ENCODE measurements at regions not wholly inside any gene's neighbourhood (a gene's known extent, or its start where the extent isn't known, plus 50 kb on each side); places are given as distances from the start of the nearest gene placed in this dataset.
"Not testable (repeated sequence)": the region's sequence is repeated elsewhere in the genome, so short reads cannot be mapped to it uniquely, and the experiment has no call there.

- DNase-seq = no peak
Observed at GRCh38 chr9:78882481-78882880, 585.6 kb downstream of the PSAT1 start.

DNA sequence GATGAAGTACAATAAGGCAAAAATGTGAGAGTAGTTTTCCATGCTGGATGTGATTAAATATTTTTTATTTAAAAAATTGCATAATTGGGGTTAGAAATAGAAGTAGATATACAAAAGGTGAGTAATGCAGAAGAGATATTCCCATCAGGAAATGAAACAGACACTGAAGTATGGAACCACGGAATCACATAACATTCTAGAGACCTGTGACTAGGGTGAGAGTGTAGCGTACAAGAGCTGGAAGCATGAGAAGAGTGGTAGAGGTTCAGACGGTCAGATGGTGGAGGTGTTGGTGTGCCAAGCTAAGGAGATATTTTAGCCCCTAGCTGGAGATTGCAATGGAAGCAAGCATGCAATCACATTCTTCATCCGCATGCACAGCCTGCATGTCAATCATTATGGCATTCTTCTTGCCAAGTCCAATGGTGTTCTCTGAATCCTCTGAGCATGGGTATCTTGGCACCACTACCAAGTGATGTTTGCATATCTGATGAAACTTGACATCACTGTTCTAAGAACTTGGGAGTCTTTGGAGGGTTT, 587.8 kb downstream of the PSAT1 start:
- DNase-seq = no peak

DNA sequence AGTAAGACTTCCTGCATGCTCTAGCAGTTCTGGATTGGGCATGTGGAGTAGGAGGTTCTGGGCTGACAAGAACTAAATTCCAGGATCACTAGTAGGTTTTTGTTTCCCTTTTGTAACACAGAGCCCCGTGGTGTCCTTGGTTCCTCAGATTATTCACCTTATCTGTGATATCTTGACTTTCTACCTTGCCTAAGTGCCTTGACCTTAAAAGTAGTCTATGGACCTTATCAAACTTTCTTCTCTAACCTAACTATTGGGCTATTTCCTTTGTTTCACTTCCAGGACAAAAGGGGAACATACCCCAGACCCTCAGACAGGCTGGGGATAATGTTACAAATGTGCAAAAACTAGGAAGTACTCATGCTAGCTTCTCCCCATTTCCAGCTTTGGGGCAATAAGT, 595.3 kb downstream of the PSAT1 start:
- no peak for DNase-seq

GRCh38 chr9:78892769-78893168, 595.8 kb downstream of the PSAT1 start:
- no peak for DNase-seq

DNA sequence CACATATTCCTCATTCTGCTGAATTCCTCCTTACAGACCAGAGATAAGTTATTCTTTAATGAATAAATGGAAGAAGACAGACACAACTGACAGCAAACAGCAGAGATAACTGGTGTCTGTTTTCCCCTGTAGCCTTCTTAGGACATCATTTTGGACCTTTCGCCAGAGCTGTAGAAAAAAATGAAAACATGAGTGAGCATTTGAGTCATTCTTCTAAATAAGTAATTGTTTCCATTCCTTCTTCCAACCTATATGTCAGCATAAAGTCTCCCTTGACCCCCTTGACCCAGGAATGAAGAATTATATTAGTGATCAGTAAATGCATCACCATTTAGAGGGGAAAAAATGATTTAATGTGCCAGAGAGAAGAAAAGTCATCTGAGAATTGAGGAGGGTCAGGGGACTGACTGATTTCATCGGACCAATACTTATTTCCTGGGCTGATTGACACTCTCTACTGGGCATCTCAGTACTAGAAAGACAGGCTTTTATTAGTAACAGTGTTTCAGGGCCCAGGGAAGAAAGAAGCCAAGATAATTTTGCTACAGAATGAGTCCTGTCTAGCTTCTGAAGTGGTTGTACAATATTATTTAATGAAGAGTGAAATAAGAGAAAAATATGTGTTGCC, 597.0 kb downstream of the PSAT1 start:
- no peak for DNase-seq

DNA sequence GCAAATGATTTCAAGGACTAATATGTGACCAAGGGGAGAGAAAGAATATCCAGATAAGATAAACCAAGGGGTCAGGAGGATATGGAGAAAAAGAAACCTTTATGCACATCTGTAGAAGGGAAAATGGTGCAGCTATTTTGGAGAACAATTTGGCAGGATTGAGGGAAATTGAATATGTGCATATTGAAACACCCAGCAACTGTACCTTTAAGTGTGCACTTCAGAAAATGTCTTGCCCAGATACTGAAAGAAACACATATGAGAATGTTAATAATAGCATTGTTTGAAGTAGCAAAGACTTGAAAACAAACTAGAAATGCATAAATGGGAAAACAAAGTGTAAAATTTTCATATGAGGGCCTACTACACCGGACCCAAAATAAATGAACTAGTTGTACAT, 599.6 kb downstream of the PSAT1 start:
- no peak for DNase-seq

DNA sequence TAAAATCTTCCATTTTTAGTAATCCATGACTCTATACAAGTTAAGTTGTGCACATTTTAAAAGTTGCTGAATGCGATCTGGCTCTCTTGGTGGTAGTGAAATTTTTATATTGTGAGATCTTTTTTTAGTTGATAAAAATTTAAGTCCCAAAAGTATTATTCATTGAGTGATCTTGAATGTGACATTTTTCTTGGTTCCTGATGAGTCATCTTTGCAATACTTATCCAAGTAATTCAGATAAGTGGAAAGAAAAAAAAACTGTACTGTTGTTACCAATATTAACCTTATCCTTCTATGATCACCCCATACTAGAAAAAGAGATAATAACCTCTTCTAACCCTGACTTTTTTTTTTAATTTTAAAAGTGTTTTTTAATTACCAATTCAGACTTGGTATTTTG, 601.3 kb downstream of the PSAT1 start:
- DNase-seq = no peak

DNA sequence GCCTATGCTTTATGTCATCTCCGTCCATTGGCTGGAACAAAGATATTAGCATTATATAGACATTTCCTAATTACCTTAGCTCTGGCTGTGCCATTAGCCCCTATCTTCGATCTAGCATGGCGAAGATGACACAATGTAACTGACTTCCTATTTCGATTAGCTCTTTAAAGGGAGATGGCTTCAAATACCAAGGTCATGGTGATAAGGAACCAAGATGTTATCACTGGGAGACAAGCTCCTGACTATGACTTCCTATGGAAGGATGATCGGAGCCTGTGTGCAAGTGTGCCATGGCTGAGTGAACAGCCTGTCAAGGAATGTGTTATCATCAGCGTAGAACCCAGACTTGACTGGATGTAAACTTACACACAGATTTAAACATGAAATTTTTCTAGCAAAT, 602.1 kb downstream of the PSAT1 start:
- DNase-seq = no peak

DNA sequence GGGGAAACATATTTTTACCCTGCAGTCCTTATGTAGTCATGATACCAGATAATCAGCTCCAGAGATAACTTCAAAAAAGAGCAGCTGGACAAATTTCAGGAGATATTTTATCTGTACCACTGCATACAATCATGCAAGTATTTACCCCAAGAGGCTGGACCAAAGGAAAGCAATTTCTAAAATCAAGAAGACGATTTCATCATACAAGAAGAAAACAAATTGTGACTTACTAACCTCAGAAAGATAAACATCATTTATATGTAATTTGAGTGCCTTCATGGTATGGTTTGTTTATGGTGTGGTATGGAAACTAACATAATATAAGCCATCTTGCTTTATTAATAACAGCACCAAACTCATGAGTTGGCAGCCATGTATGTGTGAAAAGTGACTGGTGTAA, 603.6 kb downstream of the PSAT1 start:
- no peak for DNase-seq

GRCh38 chr9:78902051-78902450, 605.1 kb downstream of the PSAT1 start:
- DNase-seq = no peak

- no peak for DNase-seq
Observed at GRCh38 chr9:78903581-78903980, 606.7 kb downstream of the PSAT1 start.

DNA sequence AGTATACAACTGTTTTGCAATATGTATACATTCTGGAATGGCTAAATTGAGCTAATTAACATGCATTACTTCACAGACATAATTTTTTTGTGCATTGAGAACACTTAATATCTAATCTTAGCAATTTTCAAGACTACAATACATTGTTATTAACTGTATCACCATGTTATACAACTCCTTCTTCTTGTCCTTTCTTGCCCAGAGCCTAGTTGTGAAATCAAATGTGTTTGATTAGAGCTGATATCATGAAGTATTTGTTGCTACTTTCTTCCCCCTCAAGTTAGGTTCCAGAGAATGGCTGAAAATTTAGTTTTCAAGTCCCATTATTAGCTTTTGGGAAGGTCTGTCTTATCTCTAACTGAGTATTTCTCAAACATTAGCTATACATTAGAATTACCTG, 607.8 kb downstream of the PSAT1 start:
- no peak for DNase-seq

DNA sequence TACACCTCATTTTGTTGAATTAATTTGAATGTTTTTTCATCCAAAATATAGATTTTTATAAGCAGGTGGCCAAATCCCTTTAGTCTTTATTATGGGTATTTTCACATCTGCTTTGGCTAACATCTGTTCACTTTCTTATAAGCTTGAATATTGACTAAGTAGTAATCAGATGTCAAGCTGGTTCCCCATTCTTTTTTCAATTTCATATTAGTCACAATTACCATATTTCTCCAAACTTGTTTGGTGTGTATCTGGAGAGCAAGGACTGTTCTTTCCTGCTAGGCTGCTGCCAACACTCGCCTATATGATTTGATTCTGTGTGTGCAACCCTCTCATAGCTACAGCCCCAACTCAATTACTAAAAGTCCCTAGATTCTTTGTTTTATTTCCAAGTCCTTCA, 608.5 kb downstream of the PSAT1 start:
- no peak for DNase-seq

DNA sequence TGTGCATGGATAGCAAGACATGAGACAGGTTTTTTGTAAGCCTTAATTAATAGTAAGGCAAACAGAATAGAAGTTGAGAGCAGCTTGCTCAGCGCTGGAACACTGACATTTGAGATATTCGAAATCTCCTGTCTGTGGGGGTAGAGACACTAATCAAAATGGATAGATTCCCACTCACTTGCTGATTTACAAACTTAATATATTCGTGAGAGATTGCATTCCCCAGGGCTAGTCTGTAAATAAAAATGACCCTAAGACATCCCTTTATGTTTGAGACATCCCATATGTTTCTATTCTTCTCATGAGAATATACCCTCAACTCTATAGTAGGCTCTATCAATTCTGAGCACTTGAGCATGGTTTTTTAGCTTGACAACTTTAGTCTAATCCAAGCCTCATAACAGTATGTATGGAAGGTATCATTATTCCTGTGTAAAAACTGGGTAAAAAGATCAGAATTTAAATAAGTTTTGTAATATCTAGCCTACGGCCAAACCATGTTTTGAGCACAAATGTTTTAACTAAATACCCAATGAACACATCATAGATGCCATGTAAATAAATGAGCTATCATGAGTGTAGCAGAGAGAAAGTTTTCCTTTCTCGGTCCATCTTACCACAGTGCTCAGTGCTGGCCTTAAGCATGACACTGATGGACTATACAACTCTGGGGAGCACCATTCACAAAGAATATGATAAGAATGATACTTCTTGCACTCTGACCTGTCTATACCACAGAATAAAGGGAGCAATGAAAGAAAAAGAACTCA, 609.2 kb downstream of the PSAT1 start:
- no peak for DNase-seq

DNA sequence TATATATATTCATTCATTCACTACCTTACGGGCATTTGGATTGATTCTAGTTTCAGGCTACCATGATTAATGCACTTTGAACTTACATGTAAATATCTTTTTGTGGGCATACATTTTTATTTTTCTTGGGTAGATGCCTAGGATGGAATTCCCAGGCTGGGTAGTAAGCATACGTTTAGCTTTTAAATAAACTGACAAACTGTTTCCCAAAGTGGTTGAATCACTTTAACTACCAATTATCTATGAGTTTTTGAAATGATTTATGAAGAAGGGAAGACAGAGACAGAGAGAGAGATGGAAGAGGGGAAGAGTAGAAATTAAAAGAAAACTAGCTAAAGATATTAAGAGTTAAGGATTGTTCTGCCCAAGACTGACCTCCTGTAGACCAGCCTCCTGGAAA, 612.6 kb downstream of the PSAT1 start:
- no peak for DNase-seq

DNA sequence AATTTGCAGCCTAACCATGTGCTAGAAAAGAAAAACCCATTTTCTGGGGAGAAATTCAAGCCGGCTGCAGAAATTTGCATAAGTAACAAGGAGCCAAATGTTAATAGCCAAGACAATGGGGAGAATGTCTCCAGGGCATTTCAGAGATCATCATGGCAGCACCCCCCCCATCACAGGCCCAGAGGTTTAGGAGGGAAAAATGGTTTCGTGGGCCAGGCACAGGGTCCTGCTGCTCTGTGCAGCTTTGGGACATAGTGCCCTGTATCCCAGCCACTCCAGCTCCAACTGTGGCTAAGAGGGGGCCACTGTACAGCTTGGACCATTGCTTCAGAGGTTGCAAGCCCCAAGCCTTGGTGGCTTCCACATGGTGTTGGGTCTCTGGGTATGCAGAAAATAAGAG, 620.0 kb downstream of the PSAT1 start:
- DNase-seq = not testable (repeated sequence)

- DNase-seq = no peak
Observed at GRCh38 chr9:78918976-78919375, 622.1 kb downstream of the PSAT1 start.

GRCh38 chr9:78919701-78920100, 622.8 kb downstream of the PSAT1 start:
- no peak for DNase-seq

GRCh38 chr9:78921341-78921740, 624.4 kb downstream of the PSAT1 start:
- DNase-seq = no peak

GRCh38 chr9:78923966-78924659, 627.2 kb downstream of the PSAT1 start:
- DNase-seq = no peak

GRCh38 chr9:78927099-78927940, 630.4 kb downstream of the PSAT1 start:
- DNase-seq = no peak

- DNase-seq = no peak
Observed at GRCh38 chr9:78928625-78929405, 631.9 kb downstream of the PSAT1 start.
